Stomach (tissue), 4 donors: ENCODE measurements at regions not wholly inside any gene's neighbourhood (a gene's known extent, or its start where the extent isn't known, plus 50 kb on each side); places are given as distances from the start of the nearest gene placed in this dataset.

Experiments used
- CTCF ChIP-seq, 7 experiments: fragments of 450-650 bp in 4 of 7; fragments of 200-600 bp in 3 of 7; sonication (generic) in 3 of 7; IDR thresholded peaks; one replicate each; pipeline ENCODE4 v1.5.1; 2016 to 2019; ENCODE audit warnings: antibody characterized with exemption in 7 of 7, control low read depth in 2 of 7, mild to moderate bottlenecking in 1 of 7
- EP300 ChIP-seq: sonication (generic); formaldehyde crosslinking; IDR thresholded peaks from one replicate; pipeline ENCODE4 v1.6.1; 2017; ENCODE audit warnings: antibody characterized with exemption
- POLR2A ChIP-seq, 4 donors: fragments of 450-650 bp; IDR thresholded peaks; one replicate each; pipeline ENCODE4 v1.6.1; 2016; ENCODE audit warnings: antibody characterized with exemption in 4 of 4, control low read depth in 2 of 4, mild to moderate bottlenecking in 1 of 4, moderate library complexity in 1 of 4
- POLR2AphosphoS5 ChIP-seq, 3 donors: sonication (generic); formaldehyde crosslinking; IDR thresholded peaks; one replicate each; pipeline ENCODE4 v1.6.1; 2016; ENCODE audit warnings: antibody characterized with exemption in 3 of 3

- no peak for TF ChIP-seq CTCF (IDR thresholded peaks at IDR 0.05)
- TF ChIP-seq POLR2A (IDR thresholded peaks at IDR 0.05) = no peak
- TF ChIP-seq POLR2AphosphoS5 (IDR thresholded peaks at IDR 0.05) = no peak
- no peak for TF ChIP-seq EP300
Observed at GRCh38 chr16:75818491-75818890, 92.2 kb upstream of the CPHXL start.
